ENCODE measurements at regions not wholly inside any gene's neighbourhood (a gene's known extent, or its start where the extent isn't known, plus 50 kb on each side); places are given as distances from the start of the nearest gene placed in this dataset.

DNA sequence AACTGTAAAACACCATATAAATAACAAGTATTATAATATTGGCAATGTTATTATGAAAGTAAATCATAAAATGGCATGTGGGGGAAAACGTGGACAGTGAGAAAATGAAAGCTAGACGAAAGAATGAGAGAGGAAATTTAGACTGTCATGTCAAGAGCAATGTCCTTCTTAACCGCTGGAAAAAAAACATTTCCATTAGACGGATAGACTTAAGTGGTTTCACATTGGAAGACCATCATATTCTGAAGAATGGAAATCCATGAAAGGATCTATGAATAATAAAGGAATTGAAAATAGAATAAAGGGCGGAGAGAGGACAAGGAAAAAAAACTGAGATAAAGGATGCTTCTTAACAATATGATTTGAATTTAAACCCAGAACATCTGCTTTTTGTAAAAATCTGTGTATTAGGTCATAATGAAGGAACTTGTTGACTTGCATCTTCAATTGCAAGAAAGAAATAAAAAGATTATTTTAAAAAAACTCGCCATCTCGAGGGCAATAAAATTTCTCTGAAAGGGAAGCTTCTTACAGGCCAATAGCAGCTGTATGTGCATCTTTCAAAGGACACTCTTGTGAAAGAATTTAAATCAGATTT, 90.6 kb downstream of the SPRY2 start:
- Histone ChIP-seq H3K27me3 (no peaks in the 10 kb centered on the region), H3K27ac (peak overlapping the region in 3 of 12 donors; percentile 4 to 19 (median 12)), H3K9me3 (no peaks in the 10 kb centered on the region), H3K4me1 (peaks cover 0 to 5% (median 0%) of the 10 kb centered on the region in 12 donors), H3K4me3 (peak overlapping the region in 7 of 12 donors; percentile 4 to 41 (median 20)), H3K36me3 (no peaks in the 10 kb centered on the region)
- WGBS, 4 donors, result 75 to 82% (median 79%) methylated on average over 7 of the region's 7 CpGs
- DNase-seq, result no peak
- TF ChIP-seq CTCF (IDR thresholded peaks at IDR 0.05) (no peak), POLR2A (IDR thresholded peaks at IDR 0.05) (no peak)
- no peak for ATAC-seq
- intact Hi-C loops (cut with DNase I), result no loop called here

- Histone ChIP-seq H3K27me3 (no peaks in the 10 kb centered on the region), H3K36me3 (no peaks in the 10 kb centered on the region), H3K4me1 (peaks cover 0 to 5% (median 0%) of the 10 kb centered on the region in 12 donors), H3K4me3 (peak overlapping the region in 5 of 12 donors; percentile 4 to 41 (median 20)), H3K27ac (peak overlapping the region in 2 of 12 donors; percentile 4 to 12), H3K9me3 (no peaks in the 10 kb centered on the region)
- DNase-seq (no peak), ATAC-seq (no peak)
- WGBS, 4 donors, result 61 to 80% (median 72%) methylated on average over 1 of the region's 1 CpG
- TF ChIP-seq CTCF (IDR thresholded peaks at IDR 0.05), result no peak
- no peak for TF ChIP-seq POLR2A (IDR thresholded peaks at IDR 0.05)
- intact Hi-C loops (cut with DNase I), result no loop called here
These were observed 91.3 kb downstream of the SPRY2 start for GRCh38 chr13:80249516-80250212.

GRCh38 chr13:80245162-80245733, 95.7 kb downstream of the SPRY2 start:
- DNase-seq (no peak), ATAC-seq (no peak)
- no peak overlapping the region for H3K27ac ChIP-seq
- intact Hi-C loops (cut with DNase I), result no loop called here
- H3K4me3 ChIP-seq, result no peak overlapping the region
- H3K4me1 ChIP-seq, result peaks cover 0 to 5% (median 0%) of the 10 kb centered on the region in 12 donors
- H3K27me3 ChIP-seq, result no peaks in the 10 kb centered on the region
- H3K9me3 ChIP-seq, result no peaks in the 10 kb centered on the region
- no peak for TF ChIP-seq CTCF (IDR thresholded peaks at IDR 0.05)
- no peak for TF ChIP-seq POLR2A (IDR thresholded peaks at IDR 0.05)
- 65 to 70% (median 68%) methylated on average over 4 of the region's 4 CpGs for WGBS, 4 donors
- no peaks in the 10 kb centered on the region for H3K36me3 ChIP-seq

- DNase-seq, result no peak
- intact Hi-C loops (cut with DNase I), result loop anchor here in 1 of 10 donors (5.0 kb wide), 1 partner anchor 93 kb away; no protein-coding TSS in a partner anchor
- peaks cover 0 to 2% (median 0%) of the 10 kb centered on the region in 12 donors for H3K4me1 ChIP-seq
- no peak for TF ChIP-seq POLR2A (IDR thresholded peaks at IDR 0.05)
- no peak for TF ChIP-seq CTCF (IDR thresholded peaks at IDR 0.05)
- 87 to 93% (median 91%) methylated on average over 3 of the region's 3 CpGs for WGBS, 4 donors
- H3K4me3 ChIP-seq, result no peak overlapping the region
- no peak for ATAC-seq
- H3K36me3 ChIP-seq, result no peaks in the 10 kb centered on the region
- no peaks in the 10 kb centered on the region for H3K27me3 ChIP-seq
- no peak overlapping the region for H3K27ac ChIP-seq
- H3K9me3 ChIP-seq, result no peaks in the 10 kb centered on the region
These were observed 96.4 kb downstream of the SPRY2 start for GRCh38 chr13:80244574-80244973.

Data from heart left ventricle (tissue), 16 donors.